BLaER1 treated with 17β-estradiol and CSF1 and Interleukin-3, amounts not matched to agents 10 nM and 100 nM (cell line): ENCODE measurements at regions not wholly inside any gene's neighbourhood (a gene's known extent, or its start where the extent isn't known, plus 50 kb on each side); places are given as distances from the start of the nearest gene placed in this dataset.

Experiments used
- H3K27ac ChIP-seq, 11 experiments: shearing (Covaris generic); formaldehyde crosslinking; 2 replicates each; pipeline ENCODE4 v1.8.1; 2022
- H3K27me3 ChIP-seq, 11 experiments: shearing (Covaris generic); formaldehyde crosslinking; 2 replicates each; pipeline ENCODE4 v1.8.1; 2022
- H3K36me3 ChIP-seq, 11 experiments: shearing (Covaris generic); formaldehyde crosslinking; 2 replicates each; pipeline ENCODE4 v1.8.1; 2022
- H3K4me1 ChIP-seq, 10 experiments: shearing (Covaris generic); formaldehyde crosslinking; 2 replicates each; pipeline ENCODE4 v1.8.1; 2022
- H3K4me2 ChIP-seq, 11 experiments: shearing (Covaris generic); formaldehyde crosslinking; 2 replicates each; pipeline ENCODE4 v1.8.1; 2022
- H3K4me3 ChIP-seq, 10 experiments: shearing (Covaris generic); formaldehyde crosslinking; 2 replicates each; pipeline ENCODE4 v1.8.1; 2022
- H3K9ac ChIP-seq, 11 experiments: shearing (Covaris generic); formaldehyde crosslinking; 2 replicates each; pipeline ENCODE4 v1.8.1; 2022
- H3K9me3 ChIP-seq, 11 experiments: shearing (Covaris generic); formaldehyde crosslinking; replicated peaks in 1 of 11; 2 replicates each; pipeline ENCODE4 v1.8.1; 2022
- H4K20me1 ChIP-seq, 11 experiments: shearing (Covaris generic); formaldehyde crosslinking; 2 replicates each; pipeline ENCODE4 v1.8.1; 2022
- Cebpa-rat ChIP-seq, 11 experiments: shearing (Covaris generic); IDR thresholded peaks; 2 replicates each; pipeline ENCODE4 v1.8.1; 2022

GRCh38 chr5:23012842-23013241 lies 159.7 kb upstream of the CDH12 start:
- H3K4me3 ChIP-seq, result peak overlapping the region; percentile 37 to 63 (median 54); a peak in 19 of 20 replicates
- no peak for TF ChIP-seq Cebpa-rat (IDR thresholded peaks at IDR 0.05)
- H3K27me3 ChIP-seq, result no peaks in the 10 kb centered on the region
- H3K4me1 ChIP-seq, result peaks cover 0 to 12% (median 8%) of the 10 kb centered on the region in 10 experiments; a peak in 13 of 20 replicates
- no peaks in the 10 kb centered on the region for H4K20me1 ChIP-seq
- H3K9me3 ChIP-seq, result no peaks in the 10 kb centered on the region
- no peaks in the 10 kb centered on the region for H3K36me3 ChIP-seq
- peak overlapping the region in 10 of 11 experiments; percentile 13 to 65 (median 52); a peak in 14 of 22 replicates for H3K27ac ChIP-seq
- peak overlapping the region; percentile 46 to 90 (median 78); a peak in 21 of 22 replicates for H3K4me2 ChIP-seq
- peak overlapping the region in 9 of 11 experiments; percentile 37 to 67 (median 54); a peak in 14 of 22 replicates for H3K9ac ChIP-seq

GRCh38 chr5:23007762-23008161 lies 154.6 kb upstream of the CDH12 start:
- H3K4me3 ChIP-seq, result no peak overlapping the region
- TF ChIP-seq Cebpa-rat (IDR thresholded peaks at IDR 0.05), result no peak

GRCh38 chr5:23007236-23007635 lies 154.1 kb upstream of the CDH12 start:
- H3K9ac ChIP-seq, result no peak overlapping the region
- no peak for TF ChIP-seq Cebpa-rat (IDR thresholded peaks at IDR 0.05)
- no peak overlapping the region for H3K4me3 ChIP-seq
- no peak overlapping the region for H3K27ac ChIP-seq
- no peaks in the 10 kb centered on the region for H3K27me3 ChIP-seq
- peaks cover 0 to 1% (median under 1%) of the 10 kb centered on the region in 10 experiments; a peak in 9 of 20 replicates for H3K4me1 ChIP-seq
- H3K4me2 ChIP-seq, result no peak overlapping the region
- H3K9me3 ChIP-seq, result no peaks in the 10 kb centered on the region
- no peaks in the 10 kb centered on the region for H3K36me3 ChIP-seq
- no peaks in the 10 kb centered on the region for H4K20me1 ChIP-seq

More at GRCh38 chr5:23007762-23008161, 154.6 kb upstream of the CDH12 start:
- no peaks in the 10 kb centered on the region for H4K20me1 ChIP-seq
- H3K27ac ChIP-seq, result no peak overlapping the region
- no peaks in the 10 kb centered on the region for H3K9me3 ChIP-seq
- H3K36me3 ChIP-seq, result no peaks in the 10 kb centered on the region
- peaks cover 0 to 7% (median 4%) of the 10 kb centered on the region in 10 experiments; a peak in 10 of 20 replicates for H3K4me1 ChIP-seq
- H3K27me3 ChIP-seq, result no peaks in the 10 kb centered on the region
- no peak overlapping the region for H3K9ac ChIP-seq
- no peak overlapping the region for H3K4me2 ChIP-seq

- no peaks in the 10 kb centered on the region for H3K36me3 ChIP-seq
- no peak overlapping the region for H3K4me3 ChIP-seq
- H3K27me3 ChIP-seq, result no peaks in the 10 kb centered on the region
- H3K9me3 ChIP-seq, result no peaks in the 10 kb centered on the region
- H3K4me1 ChIP-seq, result no peaks in the 10 kb centered on the region; a peak in 2 of 20 replicates
- TF ChIP-seq Cebpa-rat (IDR thresholded peaks at IDR 0.05), result no peak
- no peaks in the 10 kb centered on the region for H4K20me1 ChIP-seq
- H3K9ac ChIP-seq, result no peak overlapping the region
- no peak overlapping the region for H3K4me2 ChIP-seq
- no peak overlapping the region for H3K27ac ChIP-seq
These were observed 148.0 kb upstream of the CDH12 start for GRCh38 chr5:23001120-23001519.

GRCh38 chr5:22998774-22999173 lies 145.6 kb upstream of the CDH12 start:
- Histone ChIP-seq H3K4me2 (no peak overlapping the region), H3K27ac (no peak overlapping the region)
- TF ChIP-seq Cebpa-rat (IDR thresholded peaks at IDR 0.05), result no peak

GRCh38 chr5:22998362-22998761 lies 145.2 kb upstream of the CDH12 start:
- no peaks in the 10 kb centered on the region for H3K9me3 ChIP-seq
- TF ChIP-seq Cebpa-rat (IDR thresholded peaks at IDR 0.05), result no peak
- no peak overlapping the region for H3K4me3 ChIP-seq
- H3K36me3 ChIP-seq, result no peaks in the 10 kb centered on the region
- H3K27me3 ChIP-seq, result no peaks in the 10 kb centered on the region
- H3K4me1 ChIP-seq, result no peaks in the 10 kb centered on the region; a peak in 2 of 20 replicates
- H4K20me1 ChIP-seq, result no peaks in the 10 kb centered on the region
- H3K4me2 ChIP-seq, result no peak overlapping the region
- no peak overlapping the region for H3K27ac ChIP-seq
- no peak overlapping the region for H3K9ac ChIP-seq

More at GRCh38 chr5:22998774-22999173, 145.6 kb upstream of the CDH12 start:
- no peaks in the 10 kb centered on the region for H3K9me3 ChIP-seq
- H3K4me3 ChIP-seq, result no peak overlapping the region
- H3K36me3 ChIP-seq, result no peaks in the 10 kb centered on the region
- H4K20me1 ChIP-seq, result no peaks in the 10 kb centered on the region
- no peaks in the 10 kb centered on the region; a peak in 2 of 20 replicates for H3K4me1 ChIP-seq
- no peaks in the 10 kb centered on the region for H3K27me3 ChIP-seq
- H3K9ac ChIP-seq, result no peak overlapping the region

GRCh38 chr5:22988937-22989336 lies 135.8 kb upstream of the CDH12 start:
- Histone ChIP-seq H3K4me1 (no peaks in the 10 kb centered on the region), H4K20me1 (no peaks in the 10 kb centered on the region), H3K9me3 (0 out of 22 replicates have a peak, but pooled peaks cover 0 to 4% (median 0%) of the 10 kb centered on the region in 11 experiments), H3K4me2 (no peak overlapping the region), H3K27ac (no peak overlapping the region), H3K36me3 (no peaks in the 10 kb centered on the region), H3K4me3 (no peak overlapping the region), H3K27me3 (no peaks in the 10 kb centered on the region), H3K9ac (no peak overlapping the region)
- TF ChIP-seq Cebpa-rat (IDR thresholded peaks at IDR 0.05), result no peak

GRCh38 chr5:22986281-22986680 lies 133.1 kb upstream of the CDH12 start:
- no peaks in the 10 kb centered on the region for H3K27me3 ChIP-seq
- no peak overlapping the region for H3K9ac ChIP-seq
- no peak overlapping the region for H3K4me3 ChIP-seq
- no peaks in the 10 kb centered on the region for H4K20me1 ChIP-seq
- H3K27ac ChIP-seq, result no peak overlapping the region
- H3K36me3 ChIP-seq, result no peaks in the 10 kb centered on the region
- no peak for TF ChIP-seq Cebpa-rat (IDR thresholded peaks at IDR 0.05)
- no peaks in the 10 kb centered on the region for H3K9me3 ChIP-seq
- no peaks in the 10 kb centered on the region for H3K4me1 ChIP-seq
- no peak overlapping the region for H3K4me2 ChIP-seq

GRCh38 chr5:22985446-22985845 lies 132.3 kb upstream of the CDH12 start:
- Histone ChIP-seq H3K27ac (no peak overlapping the region), H4K20me1 (no peaks in the 10 kb centered on the region), H3K36me3 (no peaks in the 10 kb centered on the region), H3K4me2 (no peak overlapping the region), H3K9ac (no peak overlapping the region), H3K4me1 (no peaks in the 10 kb centered on the region), H3K27me3 (no peaks in the 10 kb centered on the region), H3K4me3 (no peak overlapping the region), H3K9me3 (no peaks in the 10 kb centered on the region)
- no peak for TF ChIP-seq Cebpa-rat (IDR thresholded peaks at IDR 0.05)

GRCh38 chr5:22970956-22971618 lies 117.9 kb upstream of the CDH12 start:
- H3K36me3 ChIP-seq, result 0 out of 22 replicates have a peak, but pooled peaks cover 0 to 4% (median 0%) of the 10 kb centered on the region in 11 experiments
- peak overlapping the region in 4 of 11 experiments; percentile 4 to 34 (median 8); a peak in 3 of 22 replicates for H3K27ac ChIP-seq
- H3K27me3 ChIP-seq, result no peaks in the 10 kb centered on the region
- no peaks in the 10 kb centered on the region for H4K20me1 ChIP-seq
- H3K9me3 ChIP-seq, result peaks cover 28 to 43% (median 35%) of the 10 kb centered on the region in 11 experiments
- no peak for TF ChIP-seq Cebpa-rat (IDR thresholded peaks at IDR 0.05)
- no peak overlapping the region for H3K4me2 ChIP-seq
- H3K4me1 ChIP-seq, result peaks cover 13 to 28% (median 23%) of the 10 kb centered on the region in 10 experiments
- no peak overlapping the region for H3K4me3 ChIP-seq
- H3K9ac ChIP-seq, result no peak overlapping the region
